RWPE2 (cell line): ENCODE measurements at regions not wholly inside any gene's neighbourhood (a gene's known extent, or its start where the extent isn't known, plus 50 kb on each side); places are given as distances from the start of the nearest gene placed in this dataset.
A peak's percentile ranks its signal among the peaks of the same experiment; 100 is the strongest.

Experiments used
- ATAC-seq: fragments of 200-7000 bp; cut with Tn5 transposase; 3 replicates; pipeline ENCODE4 v1.9.1; 2021; ENCODE audit warnings: low read depth
- DNase-seq: peaks from one replicate; pipeline ENCODE4 v3.0.0-alpha.2; 2020; ENCODE audit warnings: low spot score
- H3K27ac ChIP-seq: fragments of 450-650 bp; 2 replicates; pipeline ENCODE4 v1.5.1; 2017; ENCODE audit warnings: mild to moderate bottlenecking; ENCODE audit not compliant: poor library complexity, severe bottlenecking
- H3K27me3 ChIP-seq: fragments of 250-450 bp; sonication (Bioruptor Pico); 2 replicates; pipeline ENCODE4 v1.5.1; 2021; ENCODE audit warnings: mild to moderate bottlenecking, moderate library complexity; ENCODE audit not compliant: insufficient read depth, poor library complexity, severe bottlenecking
- H3K36me3 ChIP-seq: fragments of 250-450 bp; sonication (Bioruptor Pico); 2 replicates; pipeline ENCODE4 v1.5.1; 2020; ENCODE audit warnings: low read depth, mild to moderate bottlenecking, moderate library complexity
- H3K4me1 ChIP-seq: fragments of 250-450 bp; sonication (Bioruptor Pico); 2 replicates; pipeline ENCODE4 v1.5.1; 2021; ENCODE audit warnings: mild to moderate bottlenecking, moderate library complexity; ENCODE audit not compliant: insufficient read depth, poor library complexity, severe bottlenecking
- H3K4me3 ChIP-seq: fragments of 250-450 bp; sonication (Bioruptor Pico); 2 replicates; pipeline ENCODE4 v1.5.1; 2021; ENCODE audit warnings: mild to moderate bottlenecking, moderate library complexity; ENCODE audit not compliant: severe bottlenecking
- H3K9me3 ChIP-seq: fragments of 250-450 bp; sonication (Bioruptor Pico); 2 replicates; pipeline ENCODE4 v1.5.1; 2021; ENCODE audit warnings: mild to moderate bottlenecking, moderate library complexity; ENCODE audit not compliant: severe bottlenecking
- CTCF ChIP-seq: fragments of 450-650 bp; IDR thresholded peaks from one replicate; pipeline ENCODE4 v1.5.1; 2017; ENCODE audit warnings: mild to moderate bottlenecking, moderate library complexity; ENCODE audit not compliant: poor library complexity, severe bottlenecking

GRCh38 chr17:55843785-55844184 lies 92.9 kb downstream of the PCTP start:
- H3K27ac ChIP-seq, result no peak overlapping the region
- TF ChIP-seq CTCF, result no peak
- no peak for ATAC-seq
- no peaks in the 10 kb centered on the region for H3K9me3 ChIP-seq
- no peaks in the 10 kb centered on the region for H3K4me1 ChIP-seq
- H3K27me3 ChIP-seq, result peaks cover 8% of the 10 kb centered on the region
- H3K36me3 ChIP-seq, result no peaks in the 10 kb centered on the region
- DNase-seq, result no peak
- H3K4me3 ChIP-seq, result no peak overlapping the region

- Histone ChIP-seq H3K4me3 (no peak overlapping the region), H3K27ac (no peak overlapping the region), H3K4me1 (no peaks in the 10 kb centered on the region), H3K27me3 (peaks cover 4% of the 10 kb centered on the region), H3K36me3 (no peaks in the 10 kb centered on the region), H3K9me3 (no peaks in the 10 kb centered on the region)
- TF ChIP-seq CTCF, result peak; percentile 41
- ATAC-seq (peak; percentile 63; the same call in 1 of the 3 replicates), DNase-seq (no peak)
Observed at GRCh38 chr17:55845385-55845784, 94.5 kb downstream of the PCTP start.

GRCh38 chr17:55846745-55847144 lies 95.9 kb downstream of the PCTP start:
- no peaks in the 10 kb centered on the region for H3K9me3 ChIP-seq
- H3K27me3 ChIP-seq, result peaks cover 10% of the 10 kb centered on the region
- H3K4me3 ChIP-seq, result no peak overlapping the region
- DNase-seq, result no peak
- no peaks in the 10 kb centered on the region for H3K36me3 ChIP-seq
- TF ChIP-seq CTCF, result no peak
- H3K27ac ChIP-seq, result no peak overlapping the region
- H3K4me1 ChIP-seq, result no peaks in the 10 kb centered on the region
- no peak for ATAC-seq

DNA sequence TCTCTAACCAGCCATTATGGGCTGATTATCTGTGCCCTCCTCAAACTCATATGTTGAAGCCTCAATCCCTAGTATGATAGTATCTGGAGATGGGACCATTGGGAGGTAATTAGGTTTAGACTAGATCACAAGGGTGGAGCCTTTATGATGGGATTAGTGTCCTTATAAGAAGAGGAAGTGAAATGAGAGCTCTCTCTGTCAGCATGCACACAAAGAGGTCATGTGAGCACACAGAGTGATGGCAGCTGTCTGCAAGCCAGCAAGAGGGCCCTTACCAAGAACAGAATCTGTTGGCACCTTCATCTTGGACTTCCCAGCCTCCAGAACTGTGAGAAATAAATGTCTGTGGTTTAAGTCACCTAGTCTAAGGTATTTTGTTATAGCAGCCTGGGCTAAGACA lies 101.9 kb downstream of the PCTP start:
- no peak for ATAC-seq
- Histone ChIP-seq H3K4me1 (no peaks in the 10 kb centered on the region), H3K4me3 (no peak overlapping the region), H3K27me3 (peaks cover 6% of the 10 kb centered on the region), H3K36me3 (no peaks in the 10 kb centered on the region), H3K27ac (no peak overlapping the region), H3K9me3 (no peaks in the 10 kb centered on the region)
- no peak for DNase-seq
- no peak for TF ChIP-seq CTCF

DNA sequence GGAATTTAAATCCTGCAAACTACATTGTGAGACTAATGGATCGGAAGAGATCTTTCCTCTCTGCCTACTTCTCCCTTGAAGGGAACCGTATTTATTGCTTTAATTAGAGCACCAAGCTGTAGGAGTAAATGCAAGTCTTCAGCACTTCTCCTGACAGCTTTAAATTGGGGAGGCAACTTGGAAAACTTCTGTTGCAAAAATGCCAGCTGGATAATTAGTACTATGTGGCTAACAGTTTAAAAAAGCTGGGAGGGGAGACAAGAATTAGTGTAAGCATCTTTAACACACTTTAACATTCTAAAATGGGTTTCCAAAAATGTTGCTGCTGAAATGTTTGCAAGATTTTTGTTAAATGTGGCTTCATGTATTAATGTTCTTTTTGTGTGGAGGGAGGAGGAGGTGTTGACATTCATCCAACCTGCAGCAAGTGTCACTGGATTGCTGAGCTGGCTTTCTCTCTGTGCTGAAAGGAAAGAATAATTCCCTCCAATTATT lies 108.5 kb downstream of the PCTP start:
- no peaks in the 10 kb centered on the region for H3K36me3 ChIP-seq
- DNase-seq (no peak), ATAC-seq (no peak)
- TF ChIP-seq CTCF, result no peak
- H3K27ac ChIP-seq, result no peak overlapping the region
- H3K4me3 ChIP-seq, result no peak overlapping the region
- H3K4me1 ChIP-seq, result no peaks in the 10 kb centered on the region
- H3K9me3 ChIP-seq, result no peaks in the 10 kb centered on the region
- peaks cover 12% of the 10 kb centered on the region for H3K27me3 ChIP-seq
